ENCODE measurements at regions not wholly inside any gene's neighbourhood (a gene's known extent, or its start where the extent isn't known, plus 50 kb on each side); places are given as distances from the start of the nearest gene placed in this dataset.

- no peak for TF ChIP-seq CTCF (IDR thresholded peaks at IDR 0.05)
- no peak for TF ChIP-seq ZFX (IDR thresholded peaks at IDR 0.05; ENCODE audit: borderline replicate concordance)
These were observed 78.3 kb downstream of the DYRK2 start for GRCh38 chr12:67726868-67727267.

All from 22Rv1 (cell line).